ENCODE measurements at regions not wholly inside any gene's neighbourhood (a gene's known extent, or its start where the extent isn't known, plus 50 kb on each side); places are given as distances from the start of the nearest gene placed in this dataset.

DNA sequence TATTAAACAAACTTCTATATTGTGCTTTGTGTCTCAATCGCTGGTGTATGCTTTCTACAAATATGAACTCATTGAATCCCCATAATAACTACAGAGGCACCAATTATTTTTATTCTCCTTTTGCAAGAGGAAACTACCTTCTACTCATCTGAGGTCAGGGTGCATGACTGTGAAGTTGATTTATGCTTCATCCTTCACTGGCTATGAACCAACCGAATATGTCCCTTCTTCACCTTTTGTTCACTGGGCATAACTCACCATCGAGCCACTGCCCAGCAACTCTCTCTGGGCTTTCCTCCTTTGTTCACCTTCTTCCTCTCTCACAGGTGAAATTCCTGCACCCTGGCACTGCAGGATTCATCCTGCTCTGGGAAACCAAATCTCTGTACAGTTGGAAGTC is 61.3 kb upstream of the PFKP start:
- Histone ChIP-seq H3K36me3 (ENCODE audit: control insufficient read depth, insufficient read depth, low read length) (no peaks in the 10 kb centered on the region), H3K9me1 (ENCODE audit: insufficient read depth, low read length) (no peaks in the 10 kb centered on the region; the same call in 1 of the 2 replicates), H3K18ac (ENCODE audit: low read depth, low read length) (no peak overlapping the region), H2BK20ac (ENCODE audit: low read depth, low read length) (no peak overlapping the region), H3K9ac (ENCODE audit: low read depth, low read length) (no peak overlapping the region), H3K27me3 (ENCODE audit: control insufficient read depth, insufficient read depth, low read length) (peaks cover 17% of the 10 kb centered on the region), H4K91ac (ENCODE audit: insufficient read depth, low read depth, low read length) (no peak overlapping the region), H4K8ac (ENCODE audit: low read depth in 2 of 2, low read length in 2 of 2) (no peak overlapping the region), H3K79me1 (ENCODE audit: low read depth in 1 of 2, low read length in 2 of 2) (no peaks in the 10 kb centered on the region), H2BK15ac (ENCODE audit: low read depth, low read length) (no peak overlapping the region), H4K5ac (ENCODE audit: low read depth, low read length) (no peak overlapping the region), H3K27ac (ENCODE audit: insufficient read depth, low read length) (no peak overlapping the region), H3K56ac (ENCODE audit: extremely low read depth, insufficient read depth, low read length) (no peak overlapping the region), H2AK9ac (replicated peaks; ENCODE audit: low read depth, low read length, poor library complexity) (no peak overlapping the region), H4K20me1 (ENCODE audit: insufficient read depth, low read length) (no peaks in the 10 kb centered on the region), H2BK5ac (ENCODE audit: low read depth, low read length, poor library complexity, severe bottlenecking) (no peak overlapping the region), H3K23ac (ENCODE audit: low read depth, low read length) (no peak overlapping the region), H3K4me3 (ENCODE audit: insufficient read depth, low read depth, low read length) (no peak overlapping the region), H3K14ac (replicated peaks; ENCODE audit: low read depth, low read length) (no peak overlapping the region), H2AK5ac (ENCODE audit: low read depth, low read length) (no peak overlapping the region), H2AFZ (replicated peaks; ENCODE audit: low read length, poor library complexity) (no peak overlapping the region), H3K4ac (ENCODE audit: low read depth, low read length) (no peak overlapping the region), H3K9me3 (ENCODE audit: control insufficient read depth, insufficient read depth, low read length) (no peaks in the 10 kb centered on the region), H3K4me2 (ENCODE audit: low read depth, low read length) (no peak overlapping the region), H3K4me1 (ENCODE audit: control insufficient read depth, insufficient read depth, low read length) (peaks cover 9% of the 10 kb centered on the region; the same call in 1 of the 2 replicates), H2BK120ac (ENCODE audit: low read depth, low read length) (no peak overlapping the region)
- in situ Hi-C loops (cut with MboI; ENCODE audit: low sequenced_read_pairs): no loop called here
- no peak for DNase-seq
- intact Hi-C loops (cut with micrococcal nuclease): no loop called here
- TF ChIP-seq CHD1 (IDR thresholded peaks at IDR 0.05; ENCODE audit: low read depth, low read length) (no peak), RAD21 (IDR thresholded peaks at IDR 0.05; ENCODE audit: low read length) (no peak), RCOR1 (IDR thresholded peaks at IDR 0.05; ENCODE audit: insufficient replicate concordance, low read length) (no peak), MXI1 (IDR thresholded peaks at IDR 0.05; ENCODE audit: borderline replicate concordance, low read depth, low read length) (no peak), NFE2L2 (IDR thresholded peaks at IDR 0.05; ENCODE audit: low read depth, low read length) (no peak), POLR2A (IDR thresholded peaks at IDR 0.05; ENCODE audit: low read depth, low read length) (no peak), MAFK (IDR thresholded peaks at IDR 0.05; ENCODE audit: low read depth, low read length) (no peak), RFX5 (IDR thresholded peaks at IDR 0.05; ENCODE audit: low read depth, low read length) (no peak), BHLHE40 (IDR thresholded peaks at IDR 0.05; ENCODE audit: low read depth, low read length) (no peak), FOS (IDR thresholded peaks at IDR 0.05; ENCODE audit: low read depth, low read length) (no peak), CEBPB (IDR thresholded peaks at IDR 0.05; ENCODE audit: low read depth, low read length) (no peak), SMC3 (IDR thresholded peaks at IDR 0.05; ENCODE audit: low read depth, low read length) (no peak), MAZ (IDR thresholded peaks at IDR 0.05; ENCODE audit: borderline replicate concordance, low read depth, low read length) (no peak)
- TF ChIP-seq, protein P1, sequence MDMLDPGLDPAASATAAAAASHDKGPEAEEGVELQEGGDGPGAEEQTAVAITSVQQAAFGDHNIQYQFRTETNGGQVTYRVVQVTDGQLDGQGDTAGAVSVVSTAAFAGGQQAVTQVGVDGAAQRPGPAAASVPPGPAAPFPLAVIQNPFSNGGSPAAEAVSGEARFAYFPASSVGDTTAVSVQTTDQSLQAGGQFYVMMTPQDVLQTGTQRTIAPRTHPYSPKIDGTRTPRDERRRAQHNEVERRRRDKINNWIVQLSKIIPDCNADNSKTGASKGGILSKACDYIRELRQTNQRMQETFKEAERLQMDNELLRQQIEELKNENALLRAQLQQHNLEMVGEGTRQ (IDR thresholded peaks at IDR 0.05; ENCODE audit: low read depth, low read length): no peak
- TF ChIP-seq, protein P2, sequence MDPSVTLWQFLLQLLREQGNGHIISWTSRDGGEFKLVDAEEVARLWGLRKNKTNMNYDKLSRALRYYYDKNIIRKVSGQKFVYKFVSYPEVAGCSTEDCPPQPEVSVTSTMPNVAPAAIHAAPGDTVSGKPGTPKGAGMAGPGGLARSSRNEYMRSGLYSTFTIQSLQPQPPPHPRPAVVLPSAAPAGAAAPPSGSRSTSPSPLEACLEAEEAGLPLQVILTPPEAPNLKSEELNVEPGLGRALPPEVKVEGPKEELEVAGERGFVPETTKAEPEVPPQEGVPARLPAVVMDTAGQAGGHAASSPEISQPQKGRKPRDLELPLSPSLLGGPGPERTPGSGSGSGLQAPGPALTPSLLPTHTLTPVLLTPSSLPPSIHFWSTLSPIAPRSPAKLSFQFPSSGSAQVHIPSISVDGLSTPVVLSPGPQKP (IDR thresholded peaks at IDR 0.05; ENCODE audit: borderline replicate concordance, low read depth, low read length): no peak
- TF ChIP-seq, protein P3, sequence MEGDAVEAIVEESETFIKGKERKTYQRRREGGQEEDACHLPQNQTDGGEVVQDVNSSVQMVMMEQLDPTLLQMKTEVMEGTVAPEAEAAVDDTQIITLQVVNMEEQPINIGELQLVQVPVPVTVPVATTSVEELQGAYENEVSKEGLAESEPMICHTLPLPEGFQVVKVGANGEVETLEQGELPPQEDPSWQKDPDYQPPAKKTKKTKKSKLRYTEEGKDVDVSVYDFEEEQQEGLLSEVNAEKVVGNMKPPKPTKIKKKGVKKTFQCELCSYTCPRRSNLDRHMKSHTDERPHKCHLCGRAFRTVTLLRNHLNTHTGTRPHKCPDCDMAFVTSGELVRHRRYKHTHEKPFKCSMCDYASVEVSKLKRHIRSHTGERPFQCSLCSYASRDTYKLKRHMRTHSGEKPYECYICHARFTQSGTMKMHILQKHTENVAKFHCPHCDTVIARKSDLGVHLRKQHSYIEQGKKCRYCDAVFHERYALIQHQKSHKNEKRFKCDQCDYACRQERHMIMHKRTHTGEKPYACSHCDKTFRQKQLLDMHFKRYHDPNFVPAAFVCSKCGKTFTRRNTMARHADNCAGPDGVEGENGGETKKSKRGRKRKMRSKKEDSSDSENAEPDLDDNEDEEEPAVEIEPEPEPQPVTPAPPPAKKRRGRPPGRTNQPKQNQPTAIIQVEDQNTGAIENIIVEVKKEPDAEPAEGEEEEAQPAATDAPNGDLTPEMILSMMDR (conservative IDR thresholded peaks at IDR 0.05; ENCODE audit: low read depth, low read length): no peak
- 40% methylated on average over 1 of the region's 3 CpGs; no CpG with 5 or more reads in 1 of the 2 experiments for WGBS, 2 experiments (ENCODE audit: extremely low coverage in 2 of 2, insufficient read length in 1 of 2)
- ChIA-PET POLR2A (ENCODE audit: unreplicated experiment) (no interaction called here), CTCF (no interaction called here)
- dilution Hi-C loops (cut with HindIII; ENCODE audit: low sequenced_read_pairs, unreplicated experiment): no loop called here
- no peak for ATAC-seq (ENCODE audit: low read depth)
- no TSS peak for BruUV-seq (replicated peaks)
